ENCODE measurements at regions not wholly inside any gene's neighbourhood (a gene's known extent, or its start where the extent isn't known, plus 50 kb on each side); places are given as distances from the start of the nearest gene placed in this dataset.
"Not testable (repeated sequence)": the region's sequence is repeated elsewhere in the genome, so short reads cannot be mapped to it uniquely, and the experiment has no call there.

GRCh38 chr7:8938044-8938805 is 504.8 kb downstream of the NXPH1 start:
- no peak for DNase-seq

GRCh38 chr7:8939446-8939845 is 506.0 kb downstream of the NXPH1 start:
- no peak for DNase-seq

GRCh38 chr7:8963722-8964121 is 530.3 kb downstream of the NXPH1 start:
- DNase-seq, result no peak

DNA sequence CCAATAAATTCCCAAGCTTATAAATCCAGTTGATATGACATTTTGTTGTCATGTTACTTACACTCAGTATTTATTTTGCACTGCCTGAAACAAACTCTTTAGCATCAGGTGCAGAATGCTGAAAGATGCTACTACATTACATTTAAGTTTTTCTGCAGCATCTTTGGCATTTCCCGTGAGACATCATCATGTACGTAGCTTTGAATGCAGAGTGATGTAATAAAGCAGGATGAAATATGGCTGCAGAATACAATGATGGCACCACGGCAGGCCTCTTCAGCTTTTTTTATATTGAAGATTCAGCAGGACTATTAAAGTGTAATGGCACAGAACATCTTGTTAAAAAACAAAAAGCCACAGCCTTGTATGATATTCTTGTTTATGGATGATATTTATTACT is 531.8 kb downstream of the NXPH1 start:
- no peak for DNase-seq

- no peak for DNase-seq
Observed at GRCh38 chr7:8973601-8974000, 540.2 kb downstream of the NXPH1 start.

DNA sequence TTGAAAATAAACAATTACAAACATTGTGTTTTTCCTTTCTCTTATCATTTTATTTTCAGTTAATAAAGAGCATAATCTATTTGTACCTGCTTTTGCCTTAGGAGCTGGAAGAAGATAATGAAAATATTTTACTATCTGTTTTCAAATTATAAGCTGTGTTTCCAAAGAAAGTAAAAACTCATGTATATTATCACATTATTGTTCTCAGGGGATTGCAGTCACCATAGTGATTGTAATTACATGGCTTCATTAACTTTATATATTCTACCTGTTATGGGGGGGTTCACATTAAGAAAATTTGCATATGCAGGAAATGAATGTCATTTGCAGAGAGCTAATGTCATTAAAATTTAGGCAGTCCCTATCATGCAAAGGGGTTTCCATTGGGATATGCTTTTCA is 542.3 kb downstream of the NXPH1 start:
- DNase-seq, result peak; percentile 41

- DNase-seq, result no peak
Observed at GRCh38 chr7:8982338-8982992, 549.1 kb downstream of the NXPH1 start.

DNA sequence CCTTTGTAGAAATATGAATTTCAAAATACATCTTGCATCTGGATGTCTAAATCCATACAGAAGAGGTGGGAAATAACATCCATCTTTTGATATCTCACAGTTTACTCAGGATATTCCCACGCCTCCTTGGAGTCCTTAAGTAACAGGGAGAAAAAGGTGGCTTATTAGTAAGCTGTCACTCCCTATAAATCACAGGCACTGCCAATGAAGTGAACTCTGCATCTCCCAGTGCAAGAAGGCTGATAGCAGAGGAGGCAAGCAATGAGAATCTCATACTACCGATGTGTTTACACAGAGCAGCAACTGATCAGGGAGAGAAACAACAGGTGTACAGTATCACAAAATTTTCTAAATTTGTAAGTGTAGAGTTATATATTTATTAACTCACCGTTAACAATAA is 551.8 kb downstream of the NXPH1 start:
- DNase-seq, result no peak

DNA sequence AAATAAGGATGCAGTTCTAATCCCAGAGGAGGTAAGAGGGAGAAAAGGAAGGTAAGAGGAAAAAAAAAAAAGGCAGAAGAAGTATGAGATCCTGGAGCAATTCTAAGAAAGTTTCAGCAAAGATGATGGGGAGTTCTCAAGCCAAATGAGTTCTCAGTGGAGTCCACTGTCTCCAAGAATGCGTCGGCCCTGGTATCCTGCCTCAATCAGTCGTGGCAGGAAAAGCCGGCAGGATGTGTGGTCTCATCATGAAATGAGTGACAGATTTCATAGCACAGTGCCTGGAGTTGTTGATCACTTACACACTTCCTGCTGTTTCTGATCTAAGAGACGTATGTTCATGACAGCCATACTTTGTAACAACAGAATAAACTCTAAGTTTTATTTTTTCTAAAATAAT is 554.9 kb downstream of the NXPH1 start:
- no peak for DNase-seq

DNA sequence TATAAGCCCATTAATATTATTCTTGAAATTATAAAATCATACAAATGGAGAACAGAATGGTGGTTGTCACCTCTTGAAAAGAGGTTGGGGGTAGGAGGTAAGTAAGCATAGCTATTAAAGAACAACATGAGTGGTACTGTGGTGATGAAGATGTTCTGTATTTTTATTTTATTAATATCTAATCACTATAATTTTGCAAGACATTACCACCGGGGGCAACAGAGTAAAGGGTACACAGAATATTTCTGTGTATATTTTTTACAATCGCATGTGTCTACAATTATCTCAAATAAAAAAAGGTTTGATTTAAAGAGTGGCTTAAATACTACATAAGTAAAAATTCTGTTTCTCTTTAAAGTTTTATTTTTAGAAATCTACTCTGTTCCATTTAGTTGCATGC is 557.8 kb downstream of the NXPH1 start:
- DNase-seq, result no peak

GRCh38 chr7:8998762-8999161 is 565.4 kb downstream of the NXPH1 start:
- DNase-seq, result no peak

DNA sequence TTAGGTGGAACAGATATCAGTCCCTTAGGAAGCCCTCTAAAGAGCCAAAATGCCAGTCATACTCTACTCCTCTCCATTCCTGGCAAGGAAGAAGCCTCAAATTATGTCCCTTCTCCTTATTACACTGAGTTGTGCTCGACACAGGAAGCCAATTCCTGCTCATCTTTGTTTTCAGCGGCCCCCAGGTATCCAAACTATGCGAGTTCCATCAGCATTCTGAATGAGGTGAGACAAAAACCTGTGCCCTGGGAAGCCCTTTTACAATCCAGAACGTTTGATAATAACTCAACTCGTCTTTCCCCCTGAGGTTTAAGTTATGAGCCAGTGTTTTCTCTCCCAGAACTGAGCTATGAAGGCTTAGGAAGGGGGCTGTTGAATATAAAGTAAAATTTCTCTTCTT is 580.5 kb downstream of the NXPH1 start:
- no peak for DNase-seq

DNA sequence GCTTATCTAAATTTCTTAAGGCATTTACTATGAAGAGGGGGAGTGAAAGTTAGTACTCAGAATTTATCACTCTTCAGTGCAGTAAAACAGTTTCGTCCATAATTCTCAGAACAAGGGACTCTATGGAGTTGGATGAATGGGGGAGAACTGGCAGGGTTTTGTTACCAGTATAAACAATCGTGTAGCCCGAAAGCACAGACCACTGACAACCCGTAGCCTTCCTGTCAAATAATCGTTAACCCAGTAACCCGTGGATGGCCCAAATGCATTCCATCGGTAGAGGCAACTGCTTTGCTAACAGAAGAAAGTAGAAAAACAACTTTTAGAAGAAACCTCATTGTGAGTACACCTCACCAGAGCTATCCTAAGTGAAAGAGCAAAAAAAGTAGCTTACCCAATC is 583.9 kb downstream of the NXPH1 start:
- no peak for DNase-seq

- DNase-seq, result no peak
Observed at GRCh38 chr7:9022456-9022855, 589.0 kb downstream of the NXPH1 start.

GRCh38 chr7:9023675-9024294 is 590.4 kb downstream of the NXPH1 start:
- DNase-seq, result no peak

DNA sequence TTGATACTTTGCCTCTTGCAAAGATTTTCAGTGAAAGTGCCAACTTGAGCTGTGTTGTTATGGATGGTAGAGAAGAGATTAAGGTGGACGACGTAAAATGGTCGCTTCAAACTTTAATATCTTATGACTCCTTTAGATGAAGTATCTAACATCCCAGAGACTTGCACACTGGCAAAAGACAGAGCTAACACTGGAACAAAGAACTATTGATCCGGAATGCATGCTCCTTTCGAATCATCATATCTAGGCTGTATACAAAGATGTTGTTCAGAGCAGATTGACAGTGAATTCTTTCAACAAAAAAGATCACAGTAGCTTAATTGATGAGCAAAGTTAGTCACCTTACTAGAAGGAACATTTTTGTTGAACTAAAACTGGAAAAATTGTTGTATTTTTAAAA is 592.7 kb downstream of the NXPH1 start:
- no peak for DNase-seq

- no peak for DNase-seq
Observed at GRCh38 chr7:9028012-9028411, 594.6 kb downstream of the NXPH1 start.

DNA sequence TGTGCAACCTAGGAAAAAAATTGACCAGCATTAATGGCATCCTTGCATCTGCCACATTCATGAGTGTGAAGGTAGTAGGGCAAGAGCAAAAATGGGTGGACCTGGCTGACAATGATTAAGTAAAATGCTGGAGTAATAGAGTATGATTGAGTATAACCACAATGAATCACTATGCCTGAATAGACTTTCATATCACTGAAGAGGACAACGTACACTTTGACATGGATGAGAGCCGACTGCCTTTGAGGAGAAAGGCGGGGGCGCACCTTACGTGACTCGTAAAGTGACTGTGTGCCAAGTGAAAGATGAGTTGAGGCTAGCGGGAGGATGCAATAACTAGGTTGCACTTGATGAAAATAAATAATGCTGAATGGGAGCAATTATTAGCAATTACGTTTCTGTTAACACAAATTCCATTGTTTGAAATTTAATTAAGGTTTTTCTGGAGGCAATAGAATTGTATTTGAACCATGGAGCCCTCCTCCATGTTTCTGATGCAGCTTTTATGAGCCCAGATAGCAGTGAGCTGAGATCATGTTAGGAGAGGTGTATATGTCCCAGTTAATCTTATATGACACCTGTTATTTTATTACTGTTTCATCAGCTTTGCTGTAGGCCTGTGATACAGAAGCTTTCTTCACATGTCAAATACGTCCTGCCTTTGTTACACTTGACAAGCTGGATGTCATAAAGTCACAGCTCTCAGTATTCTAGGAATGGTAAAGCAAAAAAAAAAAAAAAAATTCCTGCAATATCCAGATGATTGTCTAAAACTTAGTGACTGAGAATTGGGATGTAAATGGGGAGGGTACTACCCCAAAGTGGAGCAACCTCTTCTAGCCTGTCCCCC is 596.5 kb downstream of the NXPH1 start:
- no peak for DNase-seq

DNA sequence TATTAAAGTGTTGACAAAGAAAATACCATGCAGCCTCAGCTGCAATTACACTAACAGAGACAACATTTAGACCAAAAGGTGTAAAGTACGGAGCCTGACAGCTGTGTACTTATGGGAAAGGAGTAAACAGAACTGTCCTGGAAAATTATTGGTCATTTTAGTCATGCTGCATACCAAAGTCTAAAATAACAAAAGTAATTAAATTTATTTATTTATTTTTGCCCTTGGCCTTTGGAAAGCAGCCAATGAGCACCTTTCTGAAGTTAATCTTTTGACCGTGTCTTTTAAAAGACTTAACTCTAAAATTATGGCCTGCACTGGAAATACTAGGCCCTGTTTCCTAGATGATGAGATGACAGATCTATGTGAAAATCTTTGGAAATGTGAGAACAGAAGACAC is 597.6 kb downstream of the NXPH1 start:
- no peak for DNase-seq

- no peak for DNase-seq
Observed at GRCh38 chr7:9031386-9031785, 598.0 kb downstream of the NXPH1 start.

DNA sequence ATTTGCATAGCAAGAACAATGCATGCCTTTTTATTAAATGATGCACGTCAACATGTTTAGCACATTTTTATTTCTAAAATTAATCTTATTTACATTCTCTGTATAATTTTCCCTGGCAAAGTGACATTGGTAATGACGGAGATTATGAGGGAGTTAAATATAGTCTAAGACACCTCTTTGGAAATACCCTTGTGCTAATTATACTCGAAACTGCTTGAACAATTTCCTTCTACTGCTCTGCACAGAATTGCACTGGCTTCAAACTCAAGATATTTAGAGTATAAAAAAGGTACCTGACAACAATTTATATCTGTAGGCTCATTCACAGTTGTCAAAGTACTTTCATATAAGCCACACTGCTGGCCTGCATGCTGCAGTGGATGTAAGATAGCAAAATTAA is 602.7 kb downstream of the NXPH1 start:
- no peak for DNase-seq

GRCh38 chr7:9071160-9071762 is 637.9 kb downstream of the NXPH1 start:
- DNase-seq, result no peak

- not testable (repeated sequence) for DNase-seq
Observed at GRCh38 chr7:9075774-9076173, 642.4 kb downstream of the NXPH1 start.

Measured in NCI-H526 treated with DMSO at 0.1 percent for 48 hours (cell line).